Mammary epithelial cell (primary cell): ENCODE measurements at regions not wholly inside any gene's neighbourhood (a gene's known extent, or its start where the extent isn't known, plus 50 kb on each side); places are given as distances from the start of the nearest gene placed in this dataset.

ENCODE experiments used
- EZH2 ChIP-seq: IDR thresholded peaks from 2 replicates; pipeline ENCODE4 v1.6.1; 2012; ENCODE audit warnings: low read length, inconsistent platforms, borderline replicate concordance
- TF ChIP-seq, protein P1 (sequence below), 2 donors: IDR thresholded peaks in 1 of 2; conservative IDR thresholded peaks in 1 of 2; 2 replicates each; pipeline ENCODE4 v1.5.1; 2011 to 2012; ENCODE audit warnings: inconsistent platforms in 2 of 2, low read length in 2 of 2, mild to moderate bottlenecking in 2 of 2, control low read depth in 1 of 2, low read depth in 1 of 2; ENCODE audit not compliant: insufficient read depth in 1 of 2; ENCODE audit errors: extremely low read depth in 1 of 2

DNA sequence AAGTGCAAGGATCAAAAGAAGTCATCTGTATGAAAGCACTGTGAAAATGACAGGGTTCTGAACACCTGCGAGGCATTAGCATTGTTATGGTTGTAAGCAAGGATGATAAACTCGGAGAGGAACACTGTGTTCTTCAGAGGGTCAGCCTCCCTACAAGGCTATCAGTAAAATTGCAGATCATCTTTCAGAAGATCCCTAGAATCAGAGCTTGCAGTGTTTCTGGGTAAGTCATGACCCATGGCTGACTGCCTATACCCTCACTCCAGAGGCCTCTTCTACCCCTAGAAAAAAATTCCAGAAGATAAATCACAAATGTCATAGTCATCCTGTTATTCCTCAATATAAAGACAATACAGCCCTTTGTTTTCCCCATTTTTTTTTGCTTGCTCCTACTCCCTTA lies 292.6 kb downstream of the DMAC1 start:
- TF ChIP-seq, protein P1, sequence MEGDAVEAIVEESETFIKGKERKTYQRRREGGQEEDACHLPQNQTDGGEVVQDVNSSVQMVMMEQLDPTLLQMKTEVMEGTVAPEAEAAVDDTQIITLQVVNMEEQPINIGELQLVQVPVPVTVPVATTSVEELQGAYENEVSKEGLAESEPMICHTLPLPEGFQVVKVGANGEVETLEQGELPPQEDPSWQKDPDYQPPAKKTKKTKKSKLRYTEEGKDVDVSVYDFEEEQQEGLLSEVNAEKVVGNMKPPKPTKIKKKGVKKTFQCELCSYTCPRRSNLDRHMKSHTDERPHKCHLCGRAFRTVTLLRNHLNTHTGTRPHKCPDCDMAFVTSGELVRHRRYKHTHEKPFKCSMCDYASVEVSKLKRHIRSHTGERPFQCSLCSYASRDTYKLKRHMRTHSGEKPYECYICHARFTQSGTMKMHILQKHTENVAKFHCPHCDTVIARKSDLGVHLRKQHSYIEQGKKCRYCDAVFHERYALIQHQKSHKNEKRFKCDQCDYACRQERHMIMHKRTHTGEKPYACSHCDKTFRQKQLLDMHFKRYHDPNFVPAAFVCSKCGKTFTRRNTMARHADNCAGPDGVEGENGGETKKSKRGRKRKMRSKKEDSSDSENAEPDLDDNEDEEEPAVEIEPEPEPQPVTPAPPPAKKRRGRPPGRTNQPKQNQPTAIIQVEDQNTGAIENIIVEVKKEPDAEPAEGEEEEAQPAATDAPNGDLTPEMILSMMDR (conservative IDR thresholded peaks at IDR 0.05 in 1 of 2, IDR thresholded peaks at IDR 0.05 in 1 of 2; ENCODE audit: extremely low read depth in 1 of 2, insufficient read depth in 1 of 2, low read depth in 1 of 2, low read length in 2 of 2) = no peak
- no peak for TF ChIP-seq EZH2
